Karpas-422 (cell line): ENCODE measurements at regions not wholly inside any gene's neighbourhood (a gene's known extent, or its start where the extent isn't known, plus 50 kb on each side); places are given as distances from the start of the nearest gene placed in this dataset.

Experiments
- DNase-seq: peaks from one replicate; pipeline ENCODE4 v3.0.0-alpha.2; 2015
- H2AFZ ChIP-seq: fragments of 200-600 bp; sonication (generic); 2 replicates; pipeline ENCODE4 v1.6.1; 2014; ENCODE audit warnings: antibody characterized with exemption, low read length, mixed read lengths
- H3K27ac ChIP-seq: fragments of 200-600 bp; sonication (generic); 2 replicates; pipeline ENCODE4 v1.5.1; 2014; ENCODE audit warnings: mild to moderate bottlenecking, low read length, moderate library complexity
- H3K27me3 ChIP-seq: fragments of 200-600 bp; sonication (generic); 2 replicates; pipeline ENCODE4 v1.6.1; 2014; ENCODE audit warnings: low read length, mixed read lengths
- H3K36me3 ChIP-seq: fragments of 200-600 bp; sonication (generic); 2 replicates; pipeline ENCODE4 v1.6.1; 2014; ENCODE audit warnings: low read length, mixed read lengths; ENCODE audit not compliant: insufficient read depth
- H3K4me1 ChIP-seq: fragments of 200-600 bp; sonication (generic); 2 replicates; pipeline ENCODE4 v1.6.1; 2014; ENCODE audit warnings: mild to moderate bottlenecking, low read length, mixed read lengths
- H3K4me2 ChIP-seq: fragments of 200-600 bp; sonication (generic); 2 replicates; pipeline ENCODE4 v1.6.1; 2014; ENCODE audit warnings: low read length, low read depth, mild to moderate bottlenecking; ENCODE audit not compliant: poor library complexity, severe bottlenecking
- H3K4me3 ChIP-seq: fragments of 200-600 bp; sonication (generic); 2 replicates; pipeline ENCODE4 v1.5.1; 2014; ENCODE audit warnings: mild to moderate bottlenecking, antibody characterized with exemption, low read length, mixed read lengths
- H3K79me2 ChIP-seq: fragments of 200-600 bp; sonication (generic); 2 replicates; pipeline ENCODE4 v1.6.1; 2014; ENCODE audit warnings: mild to moderate bottlenecking, low read length, mixed read lengths
- H3K9ac ChIP-seq: fragments of 200-600 bp; sonication (generic); 2 replicates; pipeline ENCODE4 v1.6.0; 2014; ENCODE audit warnings: low read length
- H3K9me2 ChIP-seq: fragments of 200-600 bp; sonication (generic), shearing (Covaris generic); replicated peaks from 2 replicates; pipeline ENCODE4 v1.6.0; 2014; ENCODE audit warnings: mild to moderate bottlenecking, low read length, moderate library complexity; ENCODE audit not compliant: insufficient read depth
- H3K9me3 ChIP-seq: fragments of 300-700, 200-600 bp; sonication (generic); 2 replicates; pipeline ENCODE4 v1.6.1; 2014; ENCODE audit warnings: low read length, mixed read lengths
- H4K20me1 ChIP-seq: fragments of 200-600 bp; sonication (generic); 2 replicates; pipeline ENCODE4 v1.6.1; 2014; ENCODE audit warnings: mild to moderate bottlenecking, antibody characterized with exemption, low read length, low read depth; ENCODE audit not compliant: insufficient read depth

- Histone ChIP-seq H4K20me1 (no peaks in the 10 kb centered on the region), H3K9ac (no peak overlapping the region), H3K79me2 (no peaks in the 10 kb centered on the region), H3K4me1 (peaks cover 20% of the 10 kb centered on the region), H3K4me2 (no peak overlapping the region), H3K9me3 (no peaks in the 10 kb centered on the region), H3K27ac (no peak overlapping the region), H3K36me3 (no peaks in the 10 kb centered on the region), H3K4me3 (no peak overlapping the region), H3K9me2 (no peaks in the 10 kb centered on the region), H2AFZ (no peak overlapping the region), H3K27me3 (no peaks in the 10 kb centered on the region)
- no peak for DNase-seq
Measured at GRCh38 chr12:97309921-97310320, 152.7 kb upstream of the RMST start.

- H3K27ac ChIP-seq: no peak overlapping the region
- no peaks in the 10 kb centered on the region for H3K4me1 ChIP-seq
- no peak overlapping the region for H3K4me2 ChIP-seq
- no peaks in the 10 kb centered on the region for H3K9me2 ChIP-seq
- H3K9ac ChIP-seq: no peak overlapping the region
- no peak overlapping the region for H3K4me3 ChIP-seq
- H2AFZ ChIP-seq: no peak overlapping the region
- H3K36me3 ChIP-seq: no peaks in the 10 kb centered on the region
- no peak for DNase-seq
- H3K79me2 ChIP-seq: no peaks in the 10 kb centered on the region
- no peaks in the 10 kb centered on the region for H4K20me1 ChIP-seq
- no peaks in the 10 kb centered on the region for H3K9me3 ChIP-seq
- H3K27me3 ChIP-seq: no peaks in the 10 kb centered on the region
Measured at GRCh38 chr12:97312570-97313135, 150.0 kb upstream of the RMST start.

GRCh38 chr12:97313471-97314190 lies 149.0 kb upstream of the RMST start:
- no peaks in the 10 kb centered on the region for H3K36me3 ChIP-seq
- no peak overlapping the region for H3K4me2 ChIP-seq
- H3K9ac ChIP-seq: no peak overlapping the region
- no peak overlapping the region for H3K4me3 ChIP-seq
- no peak overlapping the region for H2AFZ ChIP-seq
- H3K9me2 ChIP-seq: no peaks in the 10 kb centered on the region
- no peaks in the 10 kb centered on the region for H3K9me3 ChIP-seq
- H3K27ac ChIP-seq: no peak overlapping the region
- no peaks in the 10 kb centered on the region for H3K79me2 ChIP-seq
- no peaks in the 10 kb centered on the region for H3K4me1 ChIP-seq
- no peaks in the 10 kb centered on the region for H3K27me3 ChIP-seq
- DNase-seq: no peak
- H4K20me1 ChIP-seq: no peaks in the 10 kb centered on the region

GRCh38 chr12:97316321-97316720 lies 146.3 kb upstream of the RMST start:
- Histone ChIP-seq H3K27ac (no peak overlapping the region), H3K9ac (no peak overlapping the region), H2AFZ (no peak overlapping the region), H4K20me1 (no peaks in the 10 kb centered on the region), H3K4me3 (no peak overlapping the region), H3K79me2 (no peaks in the 10 kb centered on the region), H3K4me2 (no peak overlapping the region), H3K9me2 (no peaks in the 10 kb centered on the region), H3K27me3 (no peaks in the 10 kb centered on the region), H3K9me3 (no peaks in the 10 kb centered on the region), H3K4me1 (no peaks in the 10 kb centered on the region), H3K36me3 (no peaks in the 10 kb centered on the region)
- no peak for DNase-seq

- Histone ChIP-seq H3K4me3 (no peak overlapping the region), H3K79me2 (no peaks in the 10 kb centered on the region), H3K27ac (no peak overlapping the region)
Measured at GRCh38 chr12:97321621-97322020, 141.0 kb upstream of the RMST start.

GRCh38 chr12:97322388-97322787 lies 140.2 kb upstream of the RMST start:
- H3K4me2 ChIP-seq: no peak overlapping the region
- H4K20me1 ChIP-seq: no peaks in the 10 kb centered on the region
- H3K9me2 ChIP-seq: no peaks in the 10 kb centered on the region
- H3K4me3 ChIP-seq: no peak overlapping the region
- H2AFZ ChIP-seq: no peak overlapping the region
- H3K9me3 ChIP-seq: no peaks in the 10 kb centered on the region
- no peak overlapping the region for H3K9ac ChIP-seq
- no peaks in the 10 kb centered on the region for H3K27me3 ChIP-seq
- no peak overlapping the region for H3K27ac ChIP-seq
- DNase-seq: no peak
- H3K79me2 ChIP-seq: no peaks in the 10 kb centered on the region
- H3K4me1 ChIP-seq: no peaks in the 10 kb centered on the region
- H3K36me3 ChIP-seq: no peaks in the 10 kb centered on the region

More at GRCh38 chr12:97321621-97322020, 141.0 kb upstream of the RMST start:
- no peak overlapping the region for H3K4me2 ChIP-seq
- H4K20me1 ChIP-seq: no peaks in the 10 kb centered on the region
- H3K9me3 ChIP-seq: no peaks in the 10 kb centered on the region
- no peaks in the 10 kb centered on the region for H3K4me1 ChIP-seq
- no peaks in the 10 kb centered on the region for H3K27me3 ChIP-seq
- no peak overlapping the region for H3K9ac ChIP-seq
- H2AFZ ChIP-seq: no peak overlapping the region
- no peak for DNase-seq
- H3K36me3 ChIP-seq: no peaks in the 10 kb centered on the region
- no peaks in the 10 kb centered on the region for H3K9me2 ChIP-seq

GRCh38 chr12:97323154-97323553 lies 139.4 kb upstream of the RMST start:
- Histone ChIP-seq H3K9me3 (no peaks in the 10 kb centered on the region), H3K79me2 (no peaks in the 10 kb centered on the region), H3K4me3 (no peak overlapping the region), H3K9me2 (no peaks in the 10 kb centered on the region), H4K20me1 (no peaks in the 10 kb centered on the region), H3K27me3 (no peaks in the 10 kb centered on the region), H2AFZ (no peak overlapping the region), H3K27ac (no peak overlapping the region), H3K4me2 (no peak overlapping the region), H3K9ac (no peak overlapping the region), H3K4me1 (no peaks in the 10 kb centered on the region), H3K36me3 (no peaks in the 10 kb centered on the region)
- no peak for DNase-seq

- no peak overlapping the region for H3K4me2 ChIP-seq
Measured at GRCh38 chr12:97324471-97324870, 138.1 kb upstream of the RMST start.

More at GRCh38 chr12:97324471-97324870, 138.1 kb upstream of the RMST start:
- no peak overlapping the region for H3K9ac ChIP-seq
- H3K36me3 ChIP-seq: no peaks in the 10 kb centered on the region
- H4K20me1 ChIP-seq: no peaks in the 10 kb centered on the region
- no peaks in the 10 kb centered on the region for H3K4me1 ChIP-seq
- no peaks in the 10 kb centered on the region for H3K27me3 ChIP-seq
- no peak overlapping the region for H3K27ac ChIP-seq
- H3K4me3 ChIP-seq: no peak overlapping the region
- DNase-seq: no peak
- H3K9me2 ChIP-seq: no peaks in the 10 kb centered on the region
- no peak overlapping the region for H2AFZ ChIP-seq
- H3K9me3 ChIP-seq: no peaks in the 10 kb centered on the region
- H3K79me2 ChIP-seq: no peaks in the 10 kb centered on the region
